Naive thymus-derived CD4-positive, alpha-beta T cell (primary cell): ENCODE measurements at regions not wholly inside any gene's neighbourhood (a gene's known extent, or its start where the extent isn't known, plus 50 kb on each side); places are given as distances from the start of the nearest gene placed in this dataset.
A peak's percentile ranks its signal among the peaks of the same experiment; 100 is the strongest.

Experiments used
- ATAC-seq: fragments of 150-1000 bp; cut with Tn5 transposase; 2 replicates; pipeline ENCODE4 v1.10.0; 2021; ENCODE audit warnings: mild to moderate bottlenecking, moderate library complexity
- CTCF ChIA-PET: fragments of 350-600 bp; sonication (Branson Sonifier 250); formaldehyde crosslinking; loops from one replicate; lab custom pipeline; 2021; ENCODE audit warnings: antibody characterized with exemption; lab: Charles Lee
- POLR2A ChIA-PET: fragments of 350-600 bp; sonication (Branson Sonifier 250); formaldehyde crosslinking; loops from one replicate; lab custom pipeline; 2021; ENCODE audit warnings: antibody characterized with exemption, inconsistent platforms; lab: Charles Lee
- DNase-seq, 9 donors: peaks; one replicate each; pipeline versions ENCODE4 v3.0.0 to v3.0.0-alpha.2; 2020 to 2022; ENCODE audit warnings: mixed read lengths in 1 of 9
- H3K27ac ChIP-seq: one replicate; pipeline ENCODE4 v1.7.0; 2013; ENCODE audit warnings: mild to moderate bottlenecking, low read depth, low read length, moderate library complexity
- H3K27me3 ChIP-seq, 2 donors: one replicate each; pipeline ENCODE4 v1.7.0; 2013; ENCODE audit warnings: low read length in 2 of 2, mild to moderate bottlenecking in 2 of 2, moderate library complexity in 2 of 2; ENCODE audit not compliant: control insufficient read depth in 2 of 2, insufficient read depth in 2 of 2
- H3K36me3 ChIP-seq, 3 experiments: 1 replicate in 2 of 3; 2 replicates in 1 of 3; pipeline ENCODE4 v1.7.0; 2013; ENCODE audit warnings: low read length in 3 of 3, mild to moderate bottlenecking in 3 of 3, moderate library complexity in 1 of 3; ENCODE audit not compliant: insufficient read depth in 3 of 3, control insufficient read depth in 2 of 3
- H3K4me1 ChIP-seq, 2 donors: one replicate each; pipeline ENCODE4 v1.7.0; 2013; ENCODE audit warnings: low read length in 2 of 2, mild to moderate bottlenecking in 2 of 2, moderate library complexity in 1 of 2; ENCODE audit not compliant: control insufficient read depth in 2 of 2, insufficient read depth in 2 of 2
- H3K4me3 ChIP-seq: 2 replicates; pipeline ENCODE4 v1.7.0; 2013; ENCODE audit warnings: mild to moderate bottlenecking, low read length
- H3K9me3 ChIP-seq, 3 experiments: 1 replicate in 2 of 3; 2 replicates in 1 of 3; pipeline ENCODE4 v1.7.0; 2013; ENCODE audit warnings: low read length in 3 of 3; ENCODE audit not compliant: control insufficient read depth in 2 of 3
- H3K27ac Mint-ChIP-seq, 9 donors: one replicate each; pipeline ENCODE4 v1.8.0; 2020 to 2022; ENCODE audit warnings: mixed read lengths in 9 of 9, mild to moderate bottlenecking in 8 of 9, moderate library complexity in 5 of 9, inconsistent platforms in 2 of 9
- H3K27me3 Mint-ChIP-seq, 5 donors: one replicate each; pipeline ENCODE4 v1.8.0; 2021 to 2022; ENCODE audit warnings: mixed read lengths in 5 of 5, mild to moderate bottlenecking in 1 of 5
- H3K36me3 Mint-ChIP-seq, 5 donors: one replicate each; pipeline ENCODE4 v1.8.0; 2020 to 2022; ENCODE audit warnings: mixed read lengths in 5 of 5, mild to moderate bottlenecking in 3 of 5, inconsistent platforms in 1 of 5
- H3K4me1 Mint-ChIP-seq, 7 donors: one replicate each; pipeline ENCODE4 v1.8.0; 2020 to 2022; ENCODE audit warnings: mixed read lengths in 7 of 7, mild to moderate bottlenecking in 3 of 7, inconsistent platforms in 1 of 7
- H3K4me3 Mint-ChIP-seq, 10 donors: one replicate each; pipeline ENCODE4 v1.8.0; 2020 to 2022; ENCODE audit warnings: mild to moderate bottlenecking in 10 of 10, mixed read lengths in 10 of 10, moderate library complexity in 6 of 10, inconsistent platforms in 2 of 10
- H3K9me3 Mint-ChIP-seq, 11 donors: one replicate each; pipeline ENCODE4 v1.8.0; 2020 to 2022; ENCODE audit warnings: mixed read lengths in 11 of 11, mild to moderate bottlenecking in 4 of 11, inconsistent platforms in 1 of 11, moderate library complexity in 1 of 11
- intact Hi-C, 2 donors: fragments of 100-400 bp; cut with micrococcal nuclease; formaldehyde crosslinking; loops; one replicate each; pipeline ENCODE4 v1.15.1; 2023

DNA sequence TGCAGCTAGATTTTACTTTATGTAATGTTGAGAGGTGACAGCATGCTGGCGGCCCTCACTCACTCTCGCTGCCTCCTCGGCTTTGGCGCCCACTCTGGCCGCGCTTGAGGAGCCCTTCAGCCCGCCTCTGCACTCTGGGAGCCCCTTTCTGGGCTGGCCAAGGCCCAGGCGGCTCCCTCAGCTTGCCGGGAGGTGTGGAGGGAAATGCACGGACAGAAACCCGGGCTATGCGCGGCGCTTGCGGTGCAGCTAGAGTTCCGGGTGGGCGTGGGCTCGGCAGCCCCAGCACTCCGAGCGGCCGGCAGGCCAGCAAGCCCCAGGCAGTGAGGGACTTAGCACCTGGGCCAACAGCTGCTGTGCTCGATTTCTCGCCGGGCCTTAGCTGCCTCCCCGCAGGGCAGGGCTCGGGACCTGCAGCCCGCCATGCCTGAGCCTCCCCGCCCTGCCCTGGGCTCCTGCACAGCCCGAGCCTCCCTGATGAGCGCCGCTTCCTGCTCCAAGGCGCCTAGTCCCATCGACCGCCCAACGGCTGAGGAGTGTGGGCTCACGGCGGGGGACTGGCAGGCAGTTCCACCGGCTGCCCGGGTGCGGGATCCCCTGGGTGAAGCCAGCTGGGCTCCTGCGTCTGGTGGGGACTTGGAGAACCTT, 128.7 kb downstream of the GASK1B start:
- Mint-ChIP-seq H3K9me3 (peaks cover 0 to 22% (median 7%) of the 10 kb centered on the region in 11 donors), H3K27ac (no peak overlapping the region), H3K27me3 (no peaks in the 10 kb centered on the region), H3K4me3 (no peak overlapping the region), H3K4me1 (no peaks in the 10 kb centered on the region), H3K36me3 (no peaks in the 10 kb centered on the region)
- H3K9me3 ChIP-seq: no peaks in the 10 kb centered on the region
- POLR2A ChIA-PET: no interaction called here
- DNase-seq (no peak), ATAC-seq (no peak)
- CTCF ChIA-PET: no interaction called here
- no peaks in the 10 kb centered on the region for H3K36me3 ChIP-seq
- no peak overlapping the region for H3K27ac ChIP-seq
- intact Hi-C loops: no loop called here
- no peaks in the 10 kb centered on the region for H3K27me3 ChIP-seq
- no peaks in the 10 kb centered on the region for H3K4me1 ChIP-seq
- H3K4me3 ChIP-seq: no peak overlapping the region

- no peaks in the 10 kb centered on the region for H3K36me3 Mint-ChIP-seq
- no peaks in the 10 kb centered on the region for H3K4me1 Mint-ChIP-seq
- Histone ChIP-seq H3K27me3 (no peaks in the 10 kb centered on the region), H3K27ac (no peak overlapping the region), H3K4me1 (no peaks in the 10 kb centered on the region), H3K36me3 (no peaks in the 10 kb centered on the region), H3K9me3 (peaks cover 0 to 5% (median 0%) of the 10 kb centered on the region in 3 experiments), H3K4me3 (no peak overlapping the region)
- peaks cover 0 to 30% (median 5%) of the 10 kb centered on the region in 11 donors for H3K9me3 Mint-ChIP-seq
- POLR2A ChIA-PET: no interaction called here
- no peaks in the 10 kb centered on the region for H3K27me3 Mint-ChIP-seq
- intact Hi-C loops: no loop called here
- no peak overlapping the region for H3K27ac Mint-ChIP-seq
- H3K4me3 Mint-ChIP-seq: no peak overlapping the region
- ATAC-seq (no peak), DNase-seq (no peak)
- CTCF ChIA-PET: no interaction called here
Observed at GRCh38 chr4:158042591-158043030, 130.2 kb downstream of the GASK1B start.

GRCh38 chr4:158038718-158039117, 134.1 kb downstream of the GASK1B start:
- Histone ChIP-seq H3K9me3 (peaks cover 0 to 6% (median 0%) of the 10 kb centered on the region in 3 experiments), H3K4me1 (no peaks in the 10 kb centered on the region), H3K4me3 (no peak overlapping the region), H3K27ac (no peak overlapping the region), H3K27me3 (no peaks in the 10 kb centered on the region), H3K36me3 (no peaks in the 10 kb centered on the region)
- POLR2A ChIA-PET: no interaction called here
- no peaks in the 10 kb centered on the region for H3K4me1 Mint-ChIP-seq
- CTCF ChIA-PET: no interaction called here
- DNase-seq: no peak
- H3K36me3 Mint-ChIP-seq: no peaks in the 10 kb centered on the region
- no peak overlapping the region for H3K27ac Mint-ChIP-seq
- intact Hi-C loops: no loop called here
- no peak overlapping the region for H3K4me3 Mint-ChIP-seq
- no peaks in the 10 kb centered on the region for H3K27me3 Mint-ChIP-seq
- peaks cover 0 to 30% (median 7%) of the 10 kb centered on the region in 11 donors for H3K9me3 Mint-ChIP-seq
- no peak for ATAC-seq

GRCh38 chr4:158036998-158037397, 135.8 kb downstream of the GASK1B start:
- no peaks in the 10 kb centered on the region for H3K27me3 ChIP-seq
- ChIA-PET POLR2A (no interaction called here), CTCF (no interaction called here)
- H3K4me1 ChIP-seq: no peaks in the 10 kb centered on the region
- Mint-ChIP-seq H3K27ac (no peak overlapping the region), H3K4me3 (no peak overlapping the region), H3K9me3 (peaks cover 2 to 30% (median 7%) of the 10 kb centered on the region in 11 donors), H3K27me3 (no peaks in the 10 kb centered on the region), H3K36me3 (no peaks in the 10 kb centered on the region), H3K4me1 (peaks cover 0 to 3% (median 0%) of the 10 kb centered on the region in 7 donors)
- H3K36me3 ChIP-seq: no peaks in the 10 kb centered on the region
- no peak overlapping the region for H3K4me3 ChIP-seq
- peaks cover 0 to 6% (median 0%) of the 10 kb centered on the region in 3 experiments for H3K9me3 ChIP-seq
- no peak for DNase-seq
- ATAC-seq: no peak
- H3K27ac ChIP-seq: no peak overlapping the region
- intact Hi-C loops: no loop called here

- no peaks in the 10 kb centered on the region for H3K36me3 ChIP-seq
- H3K27me3 ChIP-seq: no peaks in the 10 kb centered on the region
- no peaks in the 10 kb centered on the region for H3K36me3 Mint-ChIP-seq
- CTCF ChIA-PET: no interaction called here
- peaks cover 0 to 3% (median 0%) of the 10 kb centered on the region in 7 donors for H3K4me1 Mint-ChIP-seq
- POLR2A ChIA-PET: no interaction called here
- ATAC-seq (no peak), DNase-seq (no peak)
- intact Hi-C loops: no loop called here
- H3K27me3 Mint-ChIP-seq: no peaks in the 10 kb centered on the region
- H3K27ac Mint-ChIP-seq: no peak overlapping the region
- H3K9me3 ChIP-seq: peaks cover 0 to 6% (median 0%) of the 10 kb centered on the region in 3 experiments
- H3K4me1 ChIP-seq: no peaks in the 10 kb centered on the region
- no peak overlapping the region for H3K27ac ChIP-seq
- H3K4me3 ChIP-seq: no peak overlapping the region
- peaks cover 2 to 24% (median 6%) of the 10 kb centered on the region in 11 donors for H3K9me3 Mint-ChIP-seq
- H3K4me3 Mint-ChIP-seq: no peak overlapping the region
Observed at GRCh38 chr4:158035662-158036195, 137.1 kb downstream of the GASK1B start.

DNA sequence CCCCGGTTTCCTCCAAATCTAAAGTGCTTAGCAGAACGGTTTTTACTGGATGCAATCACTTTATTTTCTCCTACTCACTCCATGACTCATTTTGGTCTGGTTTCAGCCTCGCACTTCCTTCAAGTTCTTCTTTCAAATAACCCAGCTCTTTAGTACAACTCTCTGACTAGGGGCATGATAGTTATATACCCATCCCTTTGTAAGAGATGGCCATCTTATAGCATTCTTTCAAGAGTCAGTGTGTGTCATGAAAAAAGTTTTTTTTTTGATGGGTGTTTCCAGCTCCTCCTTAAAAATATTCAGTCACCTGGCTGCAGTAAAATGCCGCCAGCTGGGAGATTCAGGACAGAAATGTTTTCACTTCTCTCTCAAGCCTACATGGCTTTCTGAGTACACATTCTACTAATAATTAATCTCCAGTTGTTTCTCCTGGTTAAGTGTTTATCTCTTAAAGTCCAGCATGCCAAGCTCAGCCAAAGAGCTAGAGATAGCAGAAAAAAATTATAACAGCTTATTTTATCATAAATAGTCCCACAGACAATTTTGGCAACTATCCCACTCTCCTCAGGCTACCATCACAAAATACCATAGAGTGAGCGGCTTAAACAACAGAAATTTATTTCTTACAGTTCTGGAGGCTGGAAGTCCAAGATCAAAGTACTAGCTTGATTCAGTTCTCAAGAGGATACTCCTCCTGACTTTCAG, 139.3 kb downstream of the GASK1B start:
- Mint-ChIP-seq H3K27ac (no peak overlapping the region), H3K4me1 (peaks cover 0 to 3% (median 0%) of the 10 kb centered on the region in 7 donors), H3K9me3 (peaks cover 0 to 29% (median 6%) of the 10 kb centered on the region in 11 donors), H3K4me3 (no peak overlapping the region), H3K36me3 (no peaks in the 10 kb centered on the region), H3K27me3 (no peaks in the 10 kb centered on the region)
- no peaks in the 10 kb centered on the region for H3K4me1 ChIP-seq
- DNase-seq (no peak), ATAC-seq (peak; percentile 56)
- CTCF ChIA-PET: no interaction called here
- intact Hi-C loops: no loop called here
- H3K4me3 ChIP-seq: no peak overlapping the region
- H3K9me3 ChIP-seq: peaks cover 0 to 6% (median 0%) of the 10 kb centered on the region in 3 experiments
- no peaks in the 10 kb centered on the region for H3K36me3 ChIP-seq
- H3K27ac ChIP-seq: no peak overlapping the region
- no peaks in the 10 kb centered on the region for H3K27me3 ChIP-seq
- POLR2A ChIA-PET: no interaction called here
